HG03378 (cell line): ENCODE measurements at regions not wholly inside any gene's neighbourhood (a gene's known extent, or its start where the extent isn't known, plus 50 kb on each side); places are given as distances from the start of the nearest gene placed in this dataset.

Experiments used
- ATAC-seq: cut with Tn5 transposase; IDR thresholded peaks from one replicate; pipeline ENCODE4 v1.9.1; 2021; ENCODE audit warnings: mild to moderate bottlenecking, moderate library complexity; ENCODE audit not compliant: unreplicated experiment

DNA sequence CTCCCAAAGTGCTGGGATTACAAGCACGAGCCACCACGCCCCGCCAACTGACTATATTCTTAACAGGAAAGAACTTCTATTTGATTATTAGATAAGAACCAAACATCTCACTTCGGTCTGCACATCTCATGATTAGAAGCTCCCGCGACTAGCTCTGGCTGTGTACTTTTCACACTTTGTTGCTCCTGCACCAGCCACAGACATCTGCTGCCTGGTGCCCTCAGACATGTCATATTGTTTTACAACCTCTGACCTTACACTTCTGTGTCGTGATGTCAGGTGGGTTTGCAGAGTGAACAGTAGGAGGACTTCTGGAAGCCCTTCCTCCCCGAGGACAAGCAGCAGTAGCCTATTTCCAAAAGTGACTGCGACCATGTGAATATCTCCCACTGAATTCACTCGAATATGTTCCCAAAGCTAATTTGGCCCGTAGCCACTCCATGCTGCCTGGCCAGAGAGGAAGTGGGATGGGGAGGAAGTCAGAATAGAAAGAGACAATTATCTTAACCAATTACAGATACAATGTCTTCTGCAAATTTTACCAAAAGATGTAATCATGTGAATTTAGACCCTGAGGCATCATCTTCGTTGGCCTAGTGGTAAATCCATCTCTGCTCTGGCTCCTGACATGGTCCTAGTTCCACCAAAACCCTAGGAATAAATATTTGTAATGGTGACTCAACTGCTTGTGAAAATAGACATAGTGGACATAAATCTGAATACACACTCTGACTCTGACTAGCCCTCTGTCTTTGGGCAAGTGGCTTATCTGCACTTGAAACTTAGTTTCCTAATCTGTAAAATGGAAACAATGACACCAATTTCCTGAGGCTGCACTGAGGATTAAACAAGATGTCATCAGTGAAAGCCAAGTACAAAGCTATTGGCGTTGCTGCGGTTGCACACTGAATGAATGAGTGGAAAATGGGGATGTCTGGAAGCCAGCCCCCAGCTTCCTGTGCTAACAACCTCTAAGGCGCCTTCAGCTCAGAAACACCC lies 406.1 kb downstream of the LRATD1 start:
- no peak for ATAC-seq

DNA sequence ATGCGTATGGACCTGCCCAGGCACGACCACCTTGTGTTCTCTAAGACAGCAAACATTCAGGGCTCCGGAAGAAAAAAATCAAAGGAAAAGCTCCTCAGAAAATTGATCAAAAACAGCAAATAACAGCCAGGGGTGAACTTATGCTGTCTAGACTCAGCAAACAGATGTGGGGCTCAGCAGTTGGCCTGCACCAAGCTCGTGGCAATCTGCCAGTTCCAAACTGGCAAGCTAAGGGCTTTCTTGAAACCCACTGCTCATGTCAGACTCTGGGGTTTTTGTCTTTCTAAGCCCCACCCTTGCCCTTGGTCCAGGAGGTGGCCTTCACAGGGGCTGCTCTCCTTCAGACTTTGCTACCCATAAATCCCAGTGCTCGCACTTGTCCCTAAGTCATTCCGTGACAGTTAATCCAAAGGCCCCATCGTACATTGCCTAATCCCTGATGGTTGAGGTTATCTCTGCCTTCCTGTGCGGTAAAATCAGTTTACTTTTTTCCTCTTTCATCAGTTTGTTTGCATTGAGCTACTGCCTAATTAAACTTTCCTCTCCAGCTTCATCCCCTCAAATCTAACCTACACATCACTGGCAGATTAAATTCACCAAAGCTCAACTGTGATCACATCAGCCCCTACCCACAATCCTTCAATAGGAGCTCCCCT lies 408.0 kb downstream of the LRATD1 start:
- ATAC-seq = no peak

- no peak for ATAC-seq
Measured at GRCh38 chr2:15041429-15041837, 408.9 kb downstream of the LRATD1 start.

DNA sequence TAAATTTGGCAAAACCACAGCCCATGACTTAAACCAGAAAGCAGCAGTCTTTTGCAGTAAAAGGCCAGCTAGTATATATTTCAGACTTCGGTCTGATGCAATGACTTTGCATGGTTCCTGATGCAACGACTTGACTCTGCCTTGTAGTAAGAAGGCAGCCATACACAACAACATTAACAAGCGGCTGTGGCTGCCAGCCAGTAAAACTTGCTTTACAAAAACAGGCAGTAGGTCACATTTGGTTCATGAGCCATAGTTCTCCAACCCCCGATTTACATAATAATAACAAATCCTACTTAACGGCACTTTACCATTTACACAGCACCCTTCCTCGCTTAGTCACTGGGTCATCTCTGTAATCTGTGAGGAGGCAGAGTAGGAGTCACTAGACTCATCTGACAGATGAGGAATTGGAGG lies 410.3 kb downstream of the LRATD1 start:
- no peak for ATAC-seq

DNA sequence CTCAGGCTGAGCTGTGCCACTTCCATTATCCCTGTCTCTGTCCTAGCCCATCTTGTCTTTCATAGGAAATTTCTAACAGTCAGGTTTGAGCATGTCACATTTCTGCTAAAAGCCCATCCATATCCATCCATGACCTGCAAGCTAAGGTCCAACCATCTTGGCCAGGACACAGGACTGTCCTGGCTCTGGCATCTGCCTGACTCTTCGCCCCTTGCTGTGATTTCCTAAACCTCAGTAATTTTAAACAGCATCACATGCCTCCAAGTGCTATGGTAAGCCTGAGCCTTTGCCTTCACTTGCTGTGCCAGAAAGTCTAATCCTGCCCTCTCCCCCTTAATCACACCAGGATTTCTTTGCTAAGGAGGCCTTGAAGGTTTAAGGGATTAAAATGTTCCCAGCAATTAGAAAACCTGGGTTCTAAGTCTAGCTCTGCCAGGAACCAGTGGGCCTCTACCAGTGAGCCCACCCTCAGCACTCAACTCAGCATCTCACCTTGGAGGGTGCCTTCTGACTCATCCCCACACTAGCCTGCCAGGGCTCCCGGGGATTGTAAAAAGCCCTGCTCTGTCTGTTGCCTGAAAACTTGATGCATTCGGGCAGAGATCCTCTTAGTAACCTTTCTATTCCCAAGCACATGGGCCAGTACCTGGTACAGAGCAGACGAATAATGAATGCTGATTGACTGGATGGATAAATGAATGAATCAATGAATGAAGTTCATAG lies 411.0 kb downstream of the LRATD1 start:
- no peak for ATAC-seq

- ATAC-seq = no peak
Measured at GRCh38 chr2:15045054-15045453, 412.5 kb downstream of the LRATD1 start.

- no peak for ATAC-seq
Measured at GRCh38 chr2:15047184-15047583, 414.7 kb downstream of the LRATD1 start.

- ATAC-seq = no peak
Measured at GRCh38 chr2:15048000-15048399, 415.5 kb downstream of the LRATD1 start.

GRCh38 chr2:15049096-15049993 lies 416.8 kb downstream of the LRATD1 start:
- no peak for ATAC-seq

GRCh38 chr2:15050483-15050882 lies 418.0 kb downstream of the LRATD1 start:
- no peak for ATAC-seq

- ATAC-seq = no peak
Measured at GRCh38 chr2:15053542-15053941, 421.0 kb downstream of the LRATD1 start.

DNA sequence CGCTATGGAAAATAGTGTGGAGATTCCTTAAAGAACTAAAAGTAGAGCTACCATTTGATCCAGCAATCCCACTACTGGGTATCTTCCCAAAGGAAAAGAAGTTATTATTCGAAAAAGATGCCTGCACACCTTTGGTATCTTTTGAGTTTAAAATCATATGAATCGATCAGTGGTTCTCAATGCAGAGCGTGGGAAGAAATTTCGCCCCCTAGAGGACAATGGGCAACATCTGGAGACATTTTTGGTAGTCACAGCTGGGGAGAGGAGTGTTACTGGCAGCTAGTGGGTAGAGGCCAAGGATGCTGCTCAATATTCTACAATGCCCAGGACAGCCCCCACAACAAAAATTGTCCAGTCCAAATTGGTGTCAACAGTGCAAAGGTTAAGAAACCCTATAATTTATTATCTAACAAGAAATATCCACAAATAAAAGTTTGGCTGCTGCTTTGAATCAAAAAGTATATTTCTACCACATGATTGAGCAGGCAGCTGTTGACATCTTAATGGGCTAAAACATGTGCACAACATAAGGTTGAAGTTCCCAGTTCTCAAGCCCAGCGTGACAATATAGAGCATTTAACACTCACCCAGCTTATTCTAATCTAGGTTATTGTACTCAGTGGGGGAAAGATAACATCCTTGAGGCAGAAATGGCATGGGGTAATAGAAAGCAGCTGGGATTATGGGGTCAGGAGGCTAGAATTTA lies 425.7 kb downstream of the LRATD1 start:
- peak; percentile 50 for ATAC-seq

GRCh38 chr2:15058721-15059157 lies 426.2 kb downstream of the LRATD1 start:
- ATAC-seq = no peak

GRCh38 chr2:15059870-15060512 lies 427.5 kb downstream of the LRATD1 start:
- no peak for ATAC-seq

DNA sequence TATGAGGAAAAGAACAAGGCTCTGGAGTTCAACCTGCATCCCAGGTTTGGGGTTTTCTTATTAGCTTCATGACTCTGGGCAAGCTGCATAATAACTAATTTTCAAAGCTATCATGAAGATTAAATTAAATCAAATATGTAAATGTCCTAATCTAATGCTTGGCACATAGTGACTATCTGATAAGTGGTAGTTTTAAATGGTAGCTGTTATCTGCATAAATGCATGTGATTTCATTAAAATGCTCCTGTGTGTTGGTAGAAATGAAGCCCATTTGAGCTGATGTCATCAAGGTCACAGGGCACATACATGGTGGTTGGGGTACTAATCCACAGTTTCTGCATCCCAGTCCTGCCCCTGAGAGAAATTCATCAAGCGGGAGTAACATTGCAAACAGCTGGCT lies 428.8 kb downstream of the LRATD1 start:
- ATAC-seq = no peak

DNA sequence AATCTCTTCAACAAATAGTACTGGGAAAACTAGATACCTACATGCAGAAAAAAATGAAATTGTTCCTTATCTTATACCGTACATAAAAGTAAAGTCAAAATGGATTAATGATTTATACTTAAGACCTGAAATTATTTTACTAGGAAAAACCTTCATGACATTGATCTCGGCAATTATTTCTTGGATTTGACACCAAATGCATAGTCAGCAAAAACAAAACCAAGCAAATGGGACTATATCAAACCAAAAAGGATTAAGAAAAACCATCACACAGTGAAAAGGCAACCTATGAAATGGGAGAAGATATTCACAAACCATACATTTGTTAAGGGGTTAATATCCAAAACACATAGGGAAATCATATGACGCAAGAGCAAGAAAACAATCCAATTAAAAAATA lies 433.6 kb downstream of the LRATD1 start:
- ATAC-seq = no peak

GRCh38 chr2:15069149-15069548 lies 436.6 kb downstream of the LRATD1 start:
- ATAC-seq = no peak

DNA sequence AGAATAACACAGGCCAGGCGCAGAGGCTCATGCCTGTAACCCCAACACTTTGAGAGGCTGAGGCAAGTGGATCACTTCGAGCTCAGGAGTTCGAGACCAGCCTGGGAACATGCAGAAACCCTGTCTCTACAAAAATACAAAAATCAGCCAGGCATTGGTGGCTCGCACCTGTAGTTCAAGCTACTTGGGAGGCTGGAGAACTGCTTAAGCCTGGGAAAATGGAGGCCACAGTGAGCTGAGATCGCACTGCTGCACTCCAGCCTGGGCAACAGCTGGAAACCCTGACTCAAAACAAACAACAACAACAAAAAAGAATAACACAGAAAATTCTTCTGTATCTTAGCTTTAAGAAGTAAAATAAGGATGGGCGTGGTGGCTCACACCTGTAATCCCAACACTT lies 440.3 kb downstream of the LRATD1 start:
- ATAC-seq = no peak

DNA sequence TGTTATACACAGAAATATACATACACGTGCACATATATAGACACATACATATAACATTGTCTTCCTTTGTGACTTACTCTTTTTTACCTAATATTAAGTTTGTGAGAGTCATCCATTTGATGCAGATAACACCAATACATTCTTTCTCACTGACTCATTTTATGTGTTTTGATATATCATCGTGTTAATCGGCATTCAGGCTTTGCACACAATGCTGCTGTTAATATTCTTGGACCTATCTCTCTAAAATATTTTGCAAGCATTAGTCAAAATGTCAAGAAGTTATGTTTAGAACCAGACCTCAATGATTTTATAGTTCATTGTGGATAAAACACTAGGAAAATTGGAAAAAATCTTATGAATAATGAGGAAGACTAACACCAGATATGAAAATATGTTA lies 441.1 kb downstream of the LRATD1 start:
- ATAC-seq = no peak
